Suprapubic skin (tissue), 4 donors: ENCODE measurements at regions not wholly inside any gene's neighbourhood (a gene's known extent, or its start where the extent isn't known, plus 50 kb on each side); places are given as distances from the start of the nearest gene placed in this dataset.
"Not testable (repeated sequence)": the region's sequence is repeated elsewhere in the genome, so short reads cannot be mapped to it uniquely, and the experiment has no call there.

Experiments
- DNase-seq, 2 donors: peaks; one replicate each; pipeline ENCODE4 v3.0.0-alpha.2; 2019; ENCODE audit warnings: low spot score in 2 of 2
- H3K27ac ChIP-seq: fragments of 200-600 bp; sonication (generic); one replicate; pipeline ENCODE4 v1.5.1; 2019
- H3K27me3 ChIP-seq: fragments of 200-600 bp; sonication (generic); one replicate; pipeline ENCODE4 v1.5.1; 2019
- H3K36me3 ChIP-seq: fragments of 200-600 bp; sonication (generic); one replicate; pipeline ENCODE4 v1.5.1; 2019
- H3K4me1 ChIP-seq: fragments of 200-600 bp; sonication (generic); one replicate; pipeline ENCODE4 v1.5.1; 2019
- H3K4me3 ChIP-seq: fragments of 200-600 bp; sonication (generic); one replicate; pipeline ENCODE4 v1.5.1; 2019; ENCODE audit warnings: mild to moderate bottlenecking
- H3K9me3 ChIP-seq: fragments of 200-600 bp; sonication (generic); one replicate; pipeline ENCODE4 v1.5.1; 2019
- WGBS: methylation state at CpG from one replicate; pipeline ENCODE4 v1.1.5; 2018; 5-methylcytosine and 5-hydroxymethylcytosine counted together
- TF ChIP-seq, protein P1 (sequence below), 2 donors: fragments of 200-600 bp in 1 of 2; fragments of 450-650 bp in 1 of 2; sonication (generic) in 1 of 2; IDR thresholded peaks; one replicate each; pipeline ENCODE4 v1.5.1; 2016 to 2019; ENCODE audit warnings: antibody characterized with exemption in 2 of 2, mild to moderate bottlenecking in 1 of 2, moderate library complexity in 1 of 2

DNA sequence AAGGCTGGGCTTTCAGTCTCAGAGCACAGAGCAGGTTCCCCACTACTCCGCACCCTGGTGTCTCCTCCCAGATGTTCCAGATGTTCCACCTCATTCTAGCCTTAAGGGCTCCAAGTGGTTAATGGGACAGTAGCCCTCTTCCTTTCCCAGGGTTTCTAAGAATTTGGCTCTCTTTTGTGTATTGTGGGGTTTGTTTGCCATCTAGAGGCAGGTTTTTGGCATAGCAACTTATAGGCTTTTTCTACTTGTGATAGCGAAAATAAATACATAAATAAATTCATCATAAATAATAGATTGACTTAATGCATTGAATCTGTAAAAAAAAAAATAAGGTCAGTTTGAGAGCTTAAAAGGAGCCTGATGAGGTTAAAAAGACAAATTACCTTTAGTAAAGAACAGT is 86.1 kb upstream of the XKR3 start:
- not testable (repeated sequence) for H3K9me3 ChIP-seq, H3K27ac ChIP-seq, DNase-seq, H3K4me1 ChIP-seq, H3K4me3 ChIP-seq, H3K36me3 ChIP-seq
- peaks cover 10% of the 10 kb centered on the region for H3K27me3 ChIP-seq
- WGBS = 18% methylated on average over 2 of the region's 2 CpGs
- TF ChIP-seq, protein P1, sequence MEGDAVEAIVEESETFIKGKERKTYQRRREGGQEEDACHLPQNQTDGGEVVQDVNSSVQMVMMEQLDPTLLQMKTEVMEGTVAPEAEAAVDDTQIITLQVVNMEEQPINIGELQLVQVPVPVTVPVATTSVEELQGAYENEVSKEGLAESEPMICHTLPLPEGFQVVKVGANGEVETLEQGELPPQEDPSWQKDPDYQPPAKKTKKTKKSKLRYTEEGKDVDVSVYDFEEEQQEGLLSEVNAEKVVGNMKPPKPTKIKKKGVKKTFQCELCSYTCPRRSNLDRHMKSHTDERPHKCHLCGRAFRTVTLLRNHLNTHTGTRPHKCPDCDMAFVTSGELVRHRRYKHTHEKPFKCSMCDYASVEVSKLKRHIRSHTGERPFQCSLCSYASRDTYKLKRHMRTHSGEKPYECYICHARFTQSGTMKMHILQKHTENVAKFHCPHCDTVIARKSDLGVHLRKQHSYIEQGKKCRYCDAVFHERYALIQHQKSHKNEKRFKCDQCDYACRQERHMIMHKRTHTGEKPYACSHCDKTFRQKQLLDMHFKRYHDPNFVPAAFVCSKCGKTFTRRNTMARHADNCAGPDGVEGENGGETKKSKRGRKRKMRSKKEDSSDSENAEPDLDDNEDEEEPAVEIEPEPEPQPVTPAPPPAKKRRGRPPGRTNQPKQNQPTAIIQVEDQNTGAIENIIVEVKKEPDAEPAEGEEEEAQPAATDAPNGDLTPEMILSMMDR (IDR thresholded peaks at IDR 0.05) = peak in 1 of 2 donors; percentile 20

DNA sequence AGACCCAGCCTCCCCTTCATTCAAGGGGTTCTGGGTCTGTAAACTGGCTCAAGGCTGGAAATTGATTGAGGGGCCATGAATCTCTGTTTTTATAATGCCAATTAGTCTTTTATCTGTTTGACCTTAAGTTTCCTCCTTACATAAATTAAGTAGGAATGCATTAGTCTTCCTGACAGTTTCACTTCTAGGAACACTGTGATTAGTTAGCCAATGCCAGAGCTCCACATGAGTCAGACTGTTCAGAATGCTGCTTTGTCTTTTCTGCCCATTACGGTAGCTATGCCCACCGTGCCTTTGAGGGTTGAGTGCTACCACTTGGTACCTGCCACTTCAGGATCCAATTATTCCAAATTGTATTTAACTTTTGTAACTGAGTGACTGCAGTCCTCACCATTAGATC is 76.8 kb upstream of the XKR3 start:
- WGBS = 58% methylated on average over 2 of the region's 2 CpGs

DNA sequence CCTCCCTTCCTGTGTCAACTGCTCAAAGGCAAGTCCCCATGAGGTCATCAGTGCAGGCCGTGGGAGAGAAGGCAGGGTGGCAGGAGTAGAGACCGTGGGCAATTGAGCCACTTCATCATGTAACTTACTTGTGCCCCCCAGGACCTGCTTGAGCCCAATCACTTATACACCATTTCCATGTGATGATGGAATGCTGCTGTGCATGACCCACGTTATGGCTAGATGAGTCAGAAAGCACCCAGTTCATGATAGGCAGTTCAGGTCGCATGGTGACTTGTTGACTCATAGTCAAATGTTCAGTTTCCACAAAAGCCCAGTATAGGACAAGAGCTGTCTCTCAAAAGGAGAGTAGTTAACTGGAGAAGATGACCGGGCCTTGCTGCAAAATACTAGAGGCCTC is 76.4 kb upstream of the XKR3 start:
- WGBS = 80% methylated on average over 4 of the region's 5 CpGs
- H3K4me3 ChIP-seq, H3K36me3 ChIP-seq, H3K27ac ChIP-seq, DNase-seq, H3K27me3 ChIP-seq, H3K4me1 ChIP-seq, H3K9me3 ChIP-seq: not testable (repeated sequence)

More for the DNA sequence above, 76.8 kb upstream of the XKR3 start:
- H3K27me3 ChIP-seq, H3K27ac ChIP-seq, DNase-seq, H3K4me1 ChIP-seq, H3K9me3 ChIP-seq, H3K36me3 ChIP-seq, H3K4me3 ChIP-seq: not testable (repeated sequence)

DNA sequence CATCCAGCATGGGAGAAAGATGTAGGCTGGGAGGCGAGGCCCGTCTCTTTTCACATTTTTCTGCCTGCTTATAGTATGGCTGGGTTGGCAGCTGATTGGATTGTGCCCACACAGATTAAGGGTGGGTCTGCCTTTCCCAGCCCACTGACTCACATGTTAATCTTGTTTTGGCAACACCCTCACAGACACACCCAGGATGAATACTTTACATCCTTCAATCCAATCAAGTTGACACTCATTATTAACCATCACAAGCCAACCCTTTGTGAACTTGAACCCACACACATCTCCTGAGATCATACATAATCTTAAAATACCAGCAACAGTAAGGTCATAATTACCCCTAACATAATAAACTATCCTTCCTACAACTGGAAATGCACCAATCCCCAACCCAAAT is 74.1 kb upstream of the XKR3 start:
- not testable (repeated sequence) for DNase-seq, H3K36me3 ChIP-seq, H3K27ac ChIP-seq, H3K4me1 ChIP-seq, H3K27me3 ChIP-seq, H3K9me3 ChIP-seq, H3K4me3 ChIP-seq
- WGBS = no CpG with 5 or more reads among the region's 2 CpGs

DNA sequence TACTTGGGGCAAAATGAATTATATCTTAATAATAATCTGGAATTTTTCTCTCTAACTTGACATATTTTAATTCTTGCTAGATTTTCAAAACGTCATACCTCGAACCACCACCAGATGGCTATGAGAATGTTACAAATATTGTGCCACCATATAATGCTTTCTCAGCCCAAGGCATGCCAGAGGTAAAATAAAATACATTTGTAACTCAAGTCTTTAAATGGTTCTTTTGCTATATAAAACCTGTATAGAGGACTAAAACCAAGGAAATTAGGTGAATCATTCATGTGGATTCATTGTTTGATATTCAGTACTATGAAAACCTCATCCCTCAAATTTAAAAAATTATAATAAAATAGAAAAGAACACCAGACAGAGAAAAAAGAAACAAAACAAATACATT is 72.2 kb upstream of the XKR3 start:
- H3K27me3 ChIP-seq, H3K4me3 ChIP-seq, H3K4me1 ChIP-seq, H3K36me3 ChIP-seq, DNase-seq, H3K9me3 ChIP-seq, H3K27ac ChIP-seq: not testable (repeated sequence)
- 3% methylated on average over 2 of the region's 2 CpGs for WGBS

DNA sequence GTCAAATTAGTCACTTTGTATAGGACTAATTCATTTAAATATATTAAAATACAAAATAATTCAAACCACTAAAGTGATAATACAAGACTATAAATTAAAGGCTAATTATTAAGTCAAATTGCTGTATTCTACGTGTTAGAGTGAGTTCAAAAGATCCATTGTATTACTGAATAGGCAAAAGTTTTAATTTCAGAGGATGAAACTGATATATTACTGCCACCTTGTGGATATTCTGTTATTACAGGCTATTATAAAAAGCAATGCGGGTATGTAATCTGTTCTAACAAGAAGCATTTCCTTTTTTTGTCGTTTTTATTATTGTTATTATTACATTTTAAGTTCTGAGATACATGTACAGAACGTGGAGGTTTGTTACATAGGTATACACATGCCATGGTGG is 66.7 kb upstream of the XKR3 start:
- not testable (repeated sequence) for H3K27ac ChIP-seq, H3K27me3 ChIP-seq, H3K4me1 ChIP-seq, H3K4me3 ChIP-seq, H3K36me3 ChIP-seq, H3K9me3 ChIP-seq, DNase-seq
- 0% methylated on average over 4 of the region's 4 CpGs for WGBS
- TF ChIP-seq, protein P1 (IDR thresholded peaks at IDR 0.05) = peak in 1 of 2 donors; percentile 8

DNA sequence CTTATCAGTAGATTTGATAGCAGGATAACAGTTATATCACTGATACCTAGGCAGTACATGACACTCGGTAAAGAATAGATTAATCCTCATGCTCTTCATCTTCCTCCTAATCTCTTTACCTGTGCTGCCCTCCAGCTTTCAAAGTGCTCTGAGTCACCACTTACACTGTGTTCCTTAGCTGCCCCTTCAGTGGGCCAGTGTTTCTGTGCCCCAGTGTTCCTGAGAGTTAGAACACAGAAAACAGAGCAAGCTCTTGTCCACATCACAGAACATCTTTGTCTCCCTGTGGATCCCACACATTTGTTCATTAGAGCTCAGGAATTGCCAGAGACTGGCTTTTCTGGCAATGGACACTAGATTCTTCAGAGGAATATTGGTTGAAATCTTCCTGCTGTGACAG is 51.1 kb upstream of the XKR3 start:
- H3K9me3 ChIP-seq, H3K4me3 ChIP-seq, H3K27me3 ChIP-seq, H3K36me3 ChIP-seq, H3K4me1 ChIP-seq, H3K27ac ChIP-seq, DNase-seq: not testable (repeated sequence)
- 100% methylated on average over 1 of the region's 1 CpG for WGBS
